ENCODE measurements at regions not wholly inside any gene's neighbourhood (a gene's known extent, or its start where the extent isn't known, plus 50 kb on each side); places are given as distances from the start of the nearest gene placed in this dataset.

GRCh38 chr2:225766431-225766830 lies 366.9 kb downstream of the NYAP2 start:
- Histone ChIP-seq H3K4me3 (no peak overlapping the region), H3K27me3 (no peaks in the 10 kb centered on the region), H3K27ac (peak overlapping the region; percentile 54), H3K4me1 (peaks cover 12% of the 10 kb centered on the region), H3K36me3 (no peaks in the 10 kb centered on the region), H3K9me3 (no peaks in the 10 kb centered on the region)
- WGBS, result 60% methylated on average over 5 of the region's 5 CpGs
- no peak for TF ChIP-seq POLR2A (IDR thresholded peaks at IDR 0.05)
- no peak for DNase-seq (ENCODE audit: low spot score in 2 of 2)

- peak overlapping the region; percentile 54 for H3K27ac ChIP-seq
- no peaks in the 10 kb centered on the region for H3K36me3 ChIP-seq
- H3K9me3 ChIP-seq, result no peaks in the 10 kb centered on the region
- H3K4me1 ChIP-seq, result peaks cover 12% of the 10 kb centered on the region
- H3K27me3 ChIP-seq, result no peaks in the 10 kb centered on the region
- TF ChIP-seq POLR2A (IDR thresholded peaks at IDR 0.05), result no peak
- TF ChIP-seq CTCF (IDR thresholded peaks at IDR 0.05), result no peak
- no peak for TF ChIP-seq EP300 (IDR thresholded peaks at IDR 0.05)
- no peak overlapping the region for H3K4me3 ChIP-seq
- DNase-seq (ENCODE audit: low spot score in 2 of 2), result no peak
- WGBS, result 85% methylated on average over 1 of the region's 1 CpG
Measured at GRCh38 chr2:225765820-225766219, 366.3 kb downstream of the NYAP2 start.

DNA sequence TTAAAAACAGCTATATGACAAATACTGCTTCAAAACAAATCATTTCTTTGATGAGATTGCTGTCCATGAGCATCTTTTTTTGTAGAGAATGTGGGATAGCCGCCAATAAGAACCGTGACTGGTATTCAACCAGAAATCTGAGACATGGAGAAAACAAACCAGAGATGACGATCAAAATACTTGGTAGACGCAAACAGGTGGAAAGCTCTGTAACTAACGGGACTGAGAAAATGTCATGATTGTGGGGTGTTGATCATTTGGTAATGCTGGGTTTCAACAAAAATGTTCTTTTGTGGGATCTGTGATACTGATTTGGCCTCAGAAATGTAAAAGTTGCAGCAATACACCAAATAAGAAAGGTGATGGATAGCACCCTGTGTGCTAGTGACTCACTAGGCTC lies 364.8 kb downstream of the NYAP2 start:
- TF ChIP-seq POLR2A (IDR thresholded peaks at IDR 0.05) (no peak), POLR2AphosphoS5 (IDR thresholded peaks at IDR 0.05) (peak in 1 of 3 donors; percentile 3)
- H3K27me3 ChIP-seq, result no peaks in the 10 kb centered on the region
- 80% methylated on average over 5 of the region's 5 CpGs for WGBS
- H3K4me1 ChIP-seq, result peaks cover 12% of the 10 kb centered on the region
- H3K36me3 ChIP-seq, result no peaks in the 10 kb centered on the region
- DNase-seq (ENCODE audit: low spot score in 2 of 2), result no peak
- H3K9me3 ChIP-seq, result no peaks in the 10 kb centered on the region
- peak overlapping the region; percentile 54 for H3K27ac ChIP-seq
- H3K4me3 ChIP-seq, result no peak overlapping the region

DNA sequence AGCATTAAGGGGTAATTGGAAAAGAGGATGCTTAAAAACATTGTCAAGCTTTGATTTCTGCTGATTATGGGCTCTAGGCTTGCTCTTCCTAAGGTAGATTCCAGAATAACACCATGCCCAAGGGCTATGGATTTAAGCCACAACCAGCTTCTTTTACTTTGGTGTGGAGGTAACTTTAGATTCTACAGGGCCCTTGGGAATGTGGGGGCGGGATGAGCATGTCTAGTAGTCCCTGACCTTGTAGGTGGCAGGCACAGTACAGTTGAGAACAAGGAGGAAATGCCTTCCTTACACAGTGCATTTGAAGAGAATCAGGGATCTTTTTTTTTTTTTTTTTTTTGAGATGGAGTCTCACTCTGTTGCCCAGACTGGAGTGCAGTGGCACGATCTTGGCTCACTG lies 364.2 kb downstream of the NYAP2 start:
- Histone ChIP-seq H3K27ac (no peak overlapping the region), H3K4me3 (no peak overlapping the region), H3K27me3 (no peaks in the 10 kb centered on the region), H3K9me3 (no peaks in the 10 kb centered on the region), H3K36me3 (no peaks in the 10 kb centered on the region), H3K4me1 (peaks cover 12% of the 10 kb centered on the region)
- 70% methylated on average over 2 of the region's 2 CpGs for WGBS
- no peak for DNase-seq (ENCODE audit: low spot score in 2 of 2)
- no peak for TF ChIP-seq POLR2A (IDR thresholded peaks at IDR 0.05)
- no peak for TF ChIP-seq POLR2AphosphoS5 (IDR thresholded peaks at IDR 0.05)
- TF ChIP-seq EP300 (IDR thresholded peaks at IDR 0.05), result no peak
- no peak for TF ChIP-seq CTCF (IDR thresholded peaks at IDR 0.05)

- H3K9me3 ChIP-seq, result no peaks in the 10 kb centered on the region
- peaks cover 11% of the 10 kb centered on the region for H3K4me1 ChIP-seq
- H3K36me3 ChIP-seq, result no peaks in the 10 kb centered on the region
- TF ChIP-seq CTCF (IDR thresholded peaks at IDR 0.05) (no peak), POLR2AphosphoS5 (IDR thresholded peaks at IDR 0.05) (no peak), EP300 (IDR thresholded peaks at IDR 0.05) (no peak), POLR2A (IDR thresholded peaks at IDR 0.05) (no peak)
- 95% methylated on average over 2 of the region's 2 CpGs for WGBS
- no peak for DNase-seq (ENCODE audit: low spot score in 2 of 2)
- H3K27ac ChIP-seq, result no peak overlapping the region
- no peak overlapping the region for H3K4me3 ChIP-seq
- H3K27me3 ChIP-seq, result no peaks in the 10 kb centered on the region
Measured at GRCh38 chr2:225761396-225761795, 361.9 kb downstream of the NYAP2 start.

DNA sequence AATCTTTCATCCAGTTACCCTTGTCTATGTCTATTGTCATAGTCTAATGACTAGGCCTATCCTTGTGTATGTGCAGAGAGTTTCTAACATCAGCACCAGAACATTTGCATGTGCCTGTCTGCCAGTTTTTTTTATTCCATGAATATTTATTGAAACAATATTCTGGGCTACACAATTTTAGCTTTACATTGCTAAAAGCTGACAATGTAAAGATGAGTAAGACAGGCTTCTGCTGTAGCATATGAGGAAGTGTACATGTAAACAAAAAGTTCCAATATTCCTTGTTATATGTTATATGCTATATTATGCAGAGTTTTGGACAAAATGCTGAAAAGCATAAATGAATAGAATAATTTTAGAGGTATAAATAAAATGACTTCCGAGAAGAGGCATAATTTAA lies 357.7 kb downstream of the NYAP2 start:
- WGBS, result 84% methylated on average over 1 of the region's 1 CpG
- no peaks in the 10 kb centered on the region for H3K4me1 ChIP-seq
- TF ChIP-seq CTCF (IDR thresholded peaks at IDR 0.05) (no peak), EP300 (IDR thresholded peaks at IDR 0.05) (no peak), POLR2AphosphoS5 (IDR thresholded peaks at IDR 0.05) (no peak), POLR2A (IDR thresholded peaks at IDR 0.05) (no peak)

More for the DNA sequence above, 357.7 kb downstream of the NYAP2 start:
- no peaks in the 10 kb centered on the region for H3K9me3 ChIP-seq
- H3K27me3 ChIP-seq, result no peaks in the 10 kb centered on the region
- no peak for DNase-seq (ENCODE audit: low spot score in 2 of 2)
- H3K4me3 ChIP-seq, result no peak overlapping the region
- no peak overlapping the region for H3K27ac ChIP-seq
- no peaks in the 10 kb centered on the region for H3K36me3 ChIP-seq
